ENCODE measurements at regions not wholly inside any gene's neighbourhood (a gene's known extent, or its start where the extent isn't known, plus 50 kb on each side); places are given as distances from the start of the nearest gene placed in this dataset.

DNA sequence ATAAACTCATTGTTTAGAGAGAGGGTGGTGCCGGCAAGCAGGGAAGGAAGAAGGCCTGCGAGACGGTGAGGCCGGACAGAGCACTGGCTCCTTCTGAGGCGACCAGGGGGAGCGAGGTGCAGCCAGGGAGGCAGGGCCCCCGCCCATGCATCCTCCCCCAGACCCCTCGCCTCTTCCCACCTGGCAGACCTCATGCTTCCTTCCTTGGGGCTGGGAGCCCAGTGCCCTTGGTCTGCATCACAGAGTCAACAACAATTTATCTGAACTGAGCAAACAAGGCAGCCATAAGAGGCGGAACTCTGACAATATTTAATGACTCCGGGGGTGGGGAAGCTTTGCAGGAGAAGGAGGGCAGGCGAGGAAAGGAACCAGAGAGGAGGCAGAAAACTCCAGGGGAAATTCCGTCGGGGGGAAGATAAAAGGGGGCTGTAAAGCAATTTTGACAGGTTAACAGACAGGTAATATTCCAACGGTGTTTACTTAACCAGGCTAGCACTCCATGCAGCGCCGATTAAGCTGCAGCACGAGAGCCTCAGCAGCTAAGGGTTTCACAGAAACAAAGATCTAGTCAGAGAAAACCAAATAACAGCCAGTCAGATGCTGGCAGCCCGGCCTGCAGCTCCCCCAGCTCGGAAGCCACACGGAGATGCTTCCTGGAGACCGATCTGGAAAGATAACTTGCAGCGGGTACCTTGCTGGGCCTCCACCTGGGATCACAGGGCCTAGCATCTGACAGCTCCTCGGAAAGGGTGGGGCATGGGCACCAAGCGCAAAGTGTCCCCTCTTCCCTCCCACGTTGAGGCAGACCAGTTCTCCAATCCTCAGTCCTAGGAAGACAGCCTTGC lies 398.2 kb downstream of the SOX9 start:
- ATAC-seq (ENCODE audit: insufficient read depth, low FRiP score) (peak; percentile 75), DNase-seq (peak; percentile 61 to 75 (median 65))
- no peak overlapping the region for H3K4me3 ChIP-seq
- TF ChIP-seq, protein P1, sequence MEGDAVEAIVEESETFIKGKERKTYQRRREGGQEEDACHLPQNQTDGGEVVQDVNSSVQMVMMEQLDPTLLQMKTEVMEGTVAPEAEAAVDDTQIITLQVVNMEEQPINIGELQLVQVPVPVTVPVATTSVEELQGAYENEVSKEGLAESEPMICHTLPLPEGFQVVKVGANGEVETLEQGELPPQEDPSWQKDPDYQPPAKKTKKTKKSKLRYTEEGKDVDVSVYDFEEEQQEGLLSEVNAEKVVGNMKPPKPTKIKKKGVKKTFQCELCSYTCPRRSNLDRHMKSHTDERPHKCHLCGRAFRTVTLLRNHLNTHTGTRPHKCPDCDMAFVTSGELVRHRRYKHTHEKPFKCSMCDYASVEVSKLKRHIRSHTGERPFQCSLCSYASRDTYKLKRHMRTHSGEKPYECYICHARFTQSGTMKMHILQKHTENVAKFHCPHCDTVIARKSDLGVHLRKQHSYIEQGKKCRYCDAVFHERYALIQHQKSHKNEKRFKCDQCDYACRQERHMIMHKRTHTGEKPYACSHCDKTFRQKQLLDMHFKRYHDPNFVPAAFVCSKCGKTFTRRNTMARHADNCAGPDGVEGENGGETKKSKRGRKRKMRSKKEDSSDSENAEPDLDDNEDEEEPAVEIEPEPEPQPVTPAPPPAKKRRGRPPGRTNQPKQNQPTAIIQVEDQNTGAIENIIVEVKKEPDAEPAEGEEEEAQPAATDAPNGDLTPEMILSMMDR (IDR thresholded peaks at IDR 0.05; ENCODE audit: control extremely low read depth, extremely low read depth): no peak
- peak overlapping the region in 1 of 2 donors; percentile 76 for H3K27ac ChIP-seq (ENCODE audit: low read depth in 1 of 2, low read length in 1 of 2)
- no peak overlapping the region for H3K9ac ChIP-seq (ENCODE audit: insufficient read depth in 1 of 2, low read length in 2 of 2)
- H3K27me3 ChIP-seq (ENCODE audit: control insufficient read depth in 3 of 3, insufficient read depth in 3 of 3, low read length in 2 of 3): peaks cover 0 to 3% (median 0%) of the 10 kb centered on the region in 3 donors
- H3K4me1 ChIP-seq (ENCODE audit: control insufficient read depth in 5 of 5, insufficient read depth in 5 of 5, low read length in 5 of 5): peaks cover 0 to 49% (median 8%) of the 10 kb centered on the region in 5 donors
- peaks cover 0 to 2% (median 0%) of the 10 kb centered on the region in 4 donors for H3K9me3 ChIP-seq (ENCODE audit: control insufficient read depth in 4 of 4, insufficient read depth in 3 of 4, low read length in 3 of 4)
- H3K36me3 ChIP-seq (ENCODE audit: control insufficient read depth in 4 of 4, insufficient read depth in 4 of 4, low read length in 4 of 4): no peaks in the 10 kb centered on the region
- 31 to 36% methylated on average over 25 of the region's 25 CpGs for WGBS, 2 donors

DNA sequence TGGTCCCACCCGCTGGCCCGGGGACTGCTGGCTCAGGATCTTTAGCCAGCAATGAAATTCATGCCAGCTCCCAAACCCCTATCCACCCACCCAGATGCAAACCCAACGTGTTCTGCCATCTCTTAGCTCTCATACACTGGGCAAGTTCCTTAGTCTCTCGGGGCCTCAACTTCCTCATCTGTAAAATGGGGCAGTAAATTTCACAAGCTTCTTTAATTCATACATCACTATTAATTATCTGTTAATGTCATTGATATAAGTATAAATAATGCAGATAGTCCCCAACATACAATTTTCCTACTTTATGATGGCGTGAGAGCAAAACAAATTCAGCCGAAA lies 398.7 kb downstream of the SOX9 start:
- WGBS, 2 donors: 81 to 87% methylated on average over 6 of the region's 6 CpGs
- Histone ChIP-seq H3K9ac (ENCODE audit: insufficient read depth in 1 of 2, low read length in 2 of 2) (no peak overlapping the region), H3K27me3 (ENCODE audit: control insufficient read depth in 3 of 3, insufficient read depth in 3 of 3, low read length in 2 of 3) (peaks cover 0 to 3% (median 0%) of the 10 kb centered on the region in 3 donors), H3K4me3 (no peak overlapping the region), H3K4me1 (ENCODE audit: control insufficient read depth in 5 of 5, insufficient read depth in 5 of 5, low read length in 5 of 5) (peaks cover 0 to 46% (median 7%) of the 10 kb centered on the region in 5 donors), H3K9me3 (ENCODE audit: control insufficient read depth in 4 of 4, insufficient read depth in 3 of 4, low read length in 3 of 4) (peaks cover 0 to 2% (median 0%) of the 10 kb centered on the region in 4 donors), H3K36me3 (ENCODE audit: control insufficient read depth in 4 of 4, insufficient read depth in 4 of 4, low read length in 4 of 4) (no peaks in the 10 kb centered on the region), H3K27ac (ENCODE audit: low read depth in 1 of 2, low read length in 1 of 2) (peak overlapping the region in 1 of 2 donors; percentile 52)
- DNase-seq (no peak), ATAC-seq (ENCODE audit: insufficient read depth, low FRiP score) (no peak)
- TF ChIP-seq, protein P1 (IDR thresholded peaks at IDR 0.05; ENCODE audit: control extremely low read depth, extremely low read depth): no peak

DNA sequence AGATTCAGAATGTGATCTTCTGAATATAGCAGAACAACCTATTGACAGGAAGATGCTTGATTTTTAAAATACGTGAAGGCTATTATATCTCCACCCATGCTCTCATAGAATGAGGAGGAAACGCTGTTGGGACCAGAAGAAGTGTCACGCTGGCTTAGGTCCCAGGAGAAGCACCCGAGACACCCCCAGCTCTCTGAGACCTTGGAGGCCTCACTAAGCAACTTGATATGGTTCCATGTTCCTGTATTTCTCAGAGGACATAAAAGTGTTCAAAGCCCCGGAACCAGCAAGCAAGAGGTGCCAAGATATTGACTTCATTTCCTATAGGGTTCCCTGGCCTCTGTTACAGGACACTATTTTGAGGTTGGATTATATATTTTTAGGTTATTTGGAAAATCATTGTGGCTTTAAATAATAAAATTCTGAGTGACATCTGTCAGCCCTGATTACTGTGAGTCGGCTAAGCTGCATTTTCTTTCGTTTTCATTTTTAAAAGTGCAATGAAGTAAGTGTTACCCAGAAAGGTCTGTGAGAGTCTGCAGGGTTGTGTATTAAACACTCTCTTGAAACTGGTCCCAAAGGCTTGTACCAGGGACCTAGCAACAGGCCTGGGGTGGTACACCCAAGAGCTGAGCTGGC lies 400.0 kb downstream of the SOX9 start:
- no peak for ATAC-seq (ENCODE audit: insufficient read depth, low FRiP score)
- peaks cover 0 to 34% (median 3%) of the 10 kb centered on the region in 5 donors for H3K4me1 ChIP-seq (ENCODE audit: control insufficient read depth in 5 of 5, insufficient read depth in 5 of 5, low read length in 5 of 5)
- TF ChIP-seq, protein P1 (IDR thresholded peaks at IDR 0.05; ENCODE audit: control extremely low read depth, extremely low read depth): no peak
- no peak for DNase-seq
- no peak overlapping the region for H3K4me3 ChIP-seq
- H3K36me3 ChIP-seq (ENCODE audit: control insufficient read depth in 4 of 4, insufficient read depth in 4 of 4, low read length in 4 of 4): no peaks in the 10 kb centered on the region
- H3K27me3 ChIP-seq (ENCODE audit: control insufficient read depth in 3 of 3, insufficient read depth in 3 of 3, low read length in 2 of 3): peaks cover 0 to 3% (median 0%) of the 10 kb centered on the region in 3 donors
- no peak overlapping the region for H3K9ac ChIP-seq (ENCODE audit: insufficient read depth in 1 of 2, low read length in 2 of 2)
- H3K27ac ChIP-seq (ENCODE audit: low read depth in 1 of 2, low read length in 1 of 2): no peak overlapping the region
- peaks cover 0 to 2% (median 0%) of the 10 kb centered on the region in 4 donors for H3K9me3 ChIP-seq (ENCODE audit: control insufficient read depth in 4 of 4, insufficient read depth in 3 of 4, low read length in 3 of 4)
- WGBS, 2 donors: 80 to 92% methylated on average over 7 of the region's 7 CpGs
